ENCODE measurements at regions not wholly inside any gene's neighbourhood (a gene's known extent, or its start where the extent isn't known, plus 50 kb on each side); places are given as distances from the start of the nearest gene placed in this dataset.

- no peak for TF ChIP-seq CTCF (IDR thresholded peaks at IDR 0.05)
- no peak for TF ChIP-seq EZH2 (IDR thresholded peaks at IDR 0.05; ENCODE audit: borderline replicate concordance, insufficient read depth, low read depth, low read length, poor library complexity, severe bottlenecking)
These were observed 80.1 kb upstream of the ADRA1D start for GRCh38 chr20:4329232-4329631.

Data from B cell (primary cell).